SH-SY5Y (cell line): ENCODE measurements at regions not wholly inside any gene's neighbourhood (a gene's known extent, or its start where the extent isn't known, plus 50 kb on each side); places are given as distances from the start of the nearest gene placed in this dataset.

Experiments
- GATA2 ChIP-seq: IDR thresholded peaks from 2 replicates; pipeline ENCODE4 v1.6.1; 2011; ENCODE audit warnings: mild to moderate bottlenecking, low read depth, low read length
- GATA3 ChIP-seq: IDR thresholded peaks from 2 replicates; pipeline ENCODE4 v1.6.1; 2011; ENCODE audit warnings: low read depth, mild to moderate bottlenecking, low read length, moderate library complexity

GRCh38 chr1:201737352-201738060 is 91.5 kb upstream of the IPO9 start:
- TF ChIP-seq GATA3 (no peak), GATA2 (no peak)
